RWPE2 (cell line): ENCODE measurements at regions not wholly inside any gene's neighbourhood (a gene's known extent, or its start where the extent isn't known, plus 50 kb on each side); places are given as distances from the start of the nearest gene placed in this dataset.

ENCODE experiments used
- ATAC-seq: fragments of 200-7000 bp; cut with Tn5 transposase; 3 replicates; pipeline ENCODE4 v1.9.1; 2021; ENCODE audit warnings: low read depth
- DNase-seq: peaks from one replicate; pipeline ENCODE4 v3.0.0-alpha.2; 2020; ENCODE audit warnings: low spot score
- H3K27ac ChIP-seq: fragments of 450-650 bp; 2 replicates; pipeline ENCODE4 v1.5.1; 2017; ENCODE audit warnings: mild to moderate bottlenecking; ENCODE audit not compliant: poor library complexity, severe bottlenecking
- H3K27me3 ChIP-seq: fragments of 250-450 bp; sonication (Bioruptor Pico); 2 replicates; pipeline ENCODE4 v1.5.1; 2021; ENCODE audit warnings: mild to moderate bottlenecking, moderate library complexity; ENCODE audit not compliant: insufficient read depth, poor library complexity, severe bottlenecking
- H3K36me3 ChIP-seq: fragments of 250-450 bp; sonication (Bioruptor Pico); 2 replicates; pipeline ENCODE4 v1.5.1; 2020; ENCODE audit warnings: low read depth, mild to moderate bottlenecking, moderate library complexity
- H3K4me1 ChIP-seq: fragments of 250-450 bp; sonication (Bioruptor Pico); 2 replicates; pipeline ENCODE4 v1.5.1; 2021; ENCODE audit warnings: mild to moderate bottlenecking, moderate library complexity; ENCODE audit not compliant: insufficient read depth, poor library complexity, severe bottlenecking
- H3K4me3 ChIP-seq: fragments of 250-450 bp; sonication (Bioruptor Pico); 2 replicates; pipeline ENCODE4 v1.5.1; 2021; ENCODE audit warnings: mild to moderate bottlenecking, moderate library complexity; ENCODE audit not compliant: severe bottlenecking
- H3K9me3 ChIP-seq: fragments of 250-450 bp; sonication (Bioruptor Pico); 2 replicates; pipeline ENCODE4 v1.5.1; 2021; ENCODE audit warnings: mild to moderate bottlenecking, moderate library complexity; ENCODE audit not compliant: severe bottlenecking
- TF ChIP-seq, protein P1 (sequence below): fragments of 450-650 bp; IDR thresholded peaks from one replicate; pipeline ENCODE4 v1.5.1; 2017; ENCODE audit warnings: mild to moderate bottlenecking, moderate library complexity; ENCODE audit not compliant: poor library complexity, severe bottlenecking

DNA sequence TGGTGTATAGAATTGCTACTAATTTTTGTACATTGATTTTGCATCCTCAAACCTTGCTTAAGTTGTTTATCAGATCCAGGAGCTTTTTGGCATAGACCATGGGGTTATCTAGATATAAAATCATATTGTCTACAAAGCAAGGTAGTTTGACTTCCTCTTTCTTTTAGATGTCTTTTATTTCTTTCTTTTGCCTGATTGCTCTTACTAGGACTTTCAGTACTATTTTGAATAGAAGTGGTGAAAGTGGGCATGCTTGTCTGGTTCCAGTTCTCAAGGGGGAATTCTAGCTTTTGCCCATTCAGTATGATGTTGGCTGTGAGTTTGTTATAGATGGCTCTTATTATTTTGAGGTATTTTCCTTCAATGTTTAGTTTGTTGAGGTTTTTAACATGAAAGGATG, 187.9 kb upstream of the LCORL start:
- ATAC-seq: no peak
- H3K9me3 ChIP-seq: no peaks in the 10 kb centered on the region
- H3K27me3 ChIP-seq: peaks cover 3% of the 10 kb centered on the region
- H3K4me3 ChIP-seq: no peak overlapping the region
- no peaks in the 10 kb centered on the region for H3K36me3 ChIP-seq
- no peaks in the 10 kb centered on the region for H3K4me1 ChIP-seq
- H3K27ac ChIP-seq: no peak overlapping the region
- no peak for DNase-seq
- TF ChIP-seq, protein P1, sequence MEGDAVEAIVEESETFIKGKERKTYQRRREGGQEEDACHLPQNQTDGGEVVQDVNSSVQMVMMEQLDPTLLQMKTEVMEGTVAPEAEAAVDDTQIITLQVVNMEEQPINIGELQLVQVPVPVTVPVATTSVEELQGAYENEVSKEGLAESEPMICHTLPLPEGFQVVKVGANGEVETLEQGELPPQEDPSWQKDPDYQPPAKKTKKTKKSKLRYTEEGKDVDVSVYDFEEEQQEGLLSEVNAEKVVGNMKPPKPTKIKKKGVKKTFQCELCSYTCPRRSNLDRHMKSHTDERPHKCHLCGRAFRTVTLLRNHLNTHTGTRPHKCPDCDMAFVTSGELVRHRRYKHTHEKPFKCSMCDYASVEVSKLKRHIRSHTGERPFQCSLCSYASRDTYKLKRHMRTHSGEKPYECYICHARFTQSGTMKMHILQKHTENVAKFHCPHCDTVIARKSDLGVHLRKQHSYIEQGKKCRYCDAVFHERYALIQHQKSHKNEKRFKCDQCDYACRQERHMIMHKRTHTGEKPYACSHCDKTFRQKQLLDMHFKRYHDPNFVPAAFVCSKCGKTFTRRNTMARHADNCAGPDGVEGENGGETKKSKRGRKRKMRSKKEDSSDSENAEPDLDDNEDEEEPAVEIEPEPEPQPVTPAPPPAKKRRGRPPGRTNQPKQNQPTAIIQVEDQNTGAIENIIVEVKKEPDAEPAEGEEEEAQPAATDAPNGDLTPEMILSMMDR: no peak

DNA sequence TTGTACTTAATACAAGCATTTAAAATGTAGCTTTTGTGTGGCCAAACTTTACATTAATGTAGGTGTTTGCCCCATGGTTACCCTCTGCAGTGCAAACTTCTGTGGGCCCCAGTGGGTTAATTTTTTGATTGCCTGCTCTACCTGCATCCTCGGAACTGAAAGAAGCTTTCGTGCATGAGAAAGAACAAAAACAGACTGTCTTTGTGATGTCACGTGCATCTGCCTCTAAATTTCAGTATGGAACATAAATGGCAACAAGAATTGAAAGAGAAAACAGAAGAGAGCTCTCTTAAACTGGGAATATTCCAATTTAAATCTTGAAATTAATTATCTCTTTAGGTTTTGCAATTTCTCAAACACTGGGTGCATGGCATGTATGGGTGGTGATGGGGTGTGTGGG, 182.4 kb upstream of the LCORL start:
- ATAC-seq (no peak), DNase-seq (no peak)
- TF ChIP-seq, protein P1: no peak
- H3K27ac ChIP-seq: no peak overlapping the region
- H3K4me1 ChIP-seq: no peaks in the 10 kb centered on the region
- H3K36me3 ChIP-seq: no peaks in the 10 kb centered on the region
- H3K4me3 ChIP-seq: no peak overlapping the region
- peaks cover 3% of the 10 kb centered on the region for H3K27me3 ChIP-seq
- H3K9me3 ChIP-seq: no peaks in the 10 kb centered on the region

DNA sequence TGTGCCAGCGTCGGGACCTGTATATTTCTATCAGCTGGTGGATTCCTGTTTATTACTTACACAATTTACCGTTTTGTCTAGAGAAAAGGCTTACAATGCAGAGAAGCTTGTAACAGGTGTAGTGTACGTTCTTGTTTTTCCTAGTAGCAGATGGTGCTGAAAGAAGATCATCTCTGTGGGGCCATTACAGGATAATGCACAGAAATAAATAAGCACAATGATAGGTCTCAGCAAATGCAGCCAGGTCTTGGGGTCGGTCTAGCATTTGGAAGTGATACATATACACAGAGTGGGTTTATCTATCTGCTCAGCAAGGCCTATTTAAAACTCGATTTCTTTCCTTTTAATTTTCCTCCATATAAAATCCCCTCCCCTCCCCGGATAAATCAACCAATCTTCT, 180.9 kb upstream of the LCORL start:
- Histone ChIP-seq H3K27ac (no peak overlapping the region), H3K36me3 (no peaks in the 10 kb centered on the region)

DNA sequence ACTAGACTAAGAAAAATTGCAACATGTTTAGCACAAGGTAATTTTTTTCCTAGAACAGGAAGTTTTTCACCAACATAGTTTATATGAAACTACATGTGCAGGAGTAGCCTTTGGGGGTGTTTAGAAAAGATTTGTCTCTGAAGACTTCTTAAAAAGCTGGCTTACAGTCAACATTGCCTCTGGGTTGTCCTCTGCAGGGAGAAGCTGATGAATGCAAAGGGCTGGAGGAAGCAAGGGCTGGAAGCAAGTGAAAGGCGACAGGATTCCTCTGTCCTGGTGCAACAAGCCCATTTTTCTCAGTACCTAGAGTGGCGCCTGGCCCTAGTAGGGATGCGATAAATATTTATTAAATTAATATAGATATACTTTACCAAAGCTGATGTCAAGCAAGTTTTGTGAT, 180.3 kb upstream of the LCORL start:
- Histone ChIP-seq H3K36me3 (no peaks in the 10 kb centered on the region), H3K4me3 (no peak overlapping the region), H3K4me1 (no peaks in the 10 kb centered on the region), H3K9me3 (no peaks in the 10 kb centered on the region), H3K27ac (no peak overlapping the region), H3K27me3 (no peaks in the 10 kb centered on the region)
- ATAC-seq (no peak), DNase-seq (no peak)
- TF ChIP-seq, protein P1: no peak

More for the DNA sequence above, 180.9 kb upstream of the LCORL start:
- ATAC-seq: no peak
- TF ChIP-seq, protein P1: no peak
- Histone ChIP-seq H3K4me3 (no peak overlapping the region), H3K27me3 (no peaks in the 10 kb centered on the region), H3K9me3 (no peaks in the 10 kb centered on the region), H3K4me1 (no peaks in the 10 kb centered on the region)
- DNase-seq: no peak

DNA sequence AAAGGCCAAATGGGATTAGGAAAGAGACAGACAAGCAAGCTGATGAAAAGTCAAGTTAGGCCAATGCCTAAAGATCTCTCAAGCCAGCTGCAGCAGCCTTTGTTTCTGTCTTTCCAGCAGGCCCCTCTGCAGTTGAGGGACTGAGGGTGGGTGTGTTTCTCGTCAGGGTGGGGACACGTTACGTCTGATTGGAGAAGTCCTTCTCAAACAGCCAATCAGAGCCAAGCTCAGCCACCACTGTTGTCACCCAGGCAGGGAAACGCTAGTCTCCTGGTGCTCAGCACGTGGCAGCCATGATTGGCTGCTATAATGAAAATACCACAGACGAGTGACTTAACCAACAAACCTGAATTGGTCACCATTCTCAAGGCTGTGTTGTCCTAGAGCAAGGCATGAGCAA, 177.1 kb upstream of the LCORL start:
- H3K4me1 ChIP-seq: no peaks in the 10 kb centered on the region
- TF ChIP-seq, protein P1: no peak
- no peak overlapping the region for H3K27ac ChIP-seq
- no peaks in the 10 kb centered on the region for H3K9me3 ChIP-seq
- H3K36me3 ChIP-seq: no peaks in the 10 kb centered on the region
- no peak overlapping the region for H3K4me3 ChIP-seq
- DNase-seq (no peak), ATAC-seq (no peak)
- H3K27me3 ChIP-seq: no peaks in the 10 kb centered on the region
